GM18868 (cell line): ENCODE measurements at regions not wholly inside any gene's neighbourhood (a gene's known extent, or its start where the extent isn't known, plus 50 kb on each side); places are given as distances from the start of the nearest gene placed in this dataset.

Experiments used
- ATAC-seq: cut with Tn5 transposase; IDR thresholded peaks from one replicate; pipeline ENCODE4 v1.9.1; 2021; ENCODE audit warnings: mild to moderate bottlenecking, moderate library complexity; ENCODE audit not compliant: unreplicated experiment

DNA sequence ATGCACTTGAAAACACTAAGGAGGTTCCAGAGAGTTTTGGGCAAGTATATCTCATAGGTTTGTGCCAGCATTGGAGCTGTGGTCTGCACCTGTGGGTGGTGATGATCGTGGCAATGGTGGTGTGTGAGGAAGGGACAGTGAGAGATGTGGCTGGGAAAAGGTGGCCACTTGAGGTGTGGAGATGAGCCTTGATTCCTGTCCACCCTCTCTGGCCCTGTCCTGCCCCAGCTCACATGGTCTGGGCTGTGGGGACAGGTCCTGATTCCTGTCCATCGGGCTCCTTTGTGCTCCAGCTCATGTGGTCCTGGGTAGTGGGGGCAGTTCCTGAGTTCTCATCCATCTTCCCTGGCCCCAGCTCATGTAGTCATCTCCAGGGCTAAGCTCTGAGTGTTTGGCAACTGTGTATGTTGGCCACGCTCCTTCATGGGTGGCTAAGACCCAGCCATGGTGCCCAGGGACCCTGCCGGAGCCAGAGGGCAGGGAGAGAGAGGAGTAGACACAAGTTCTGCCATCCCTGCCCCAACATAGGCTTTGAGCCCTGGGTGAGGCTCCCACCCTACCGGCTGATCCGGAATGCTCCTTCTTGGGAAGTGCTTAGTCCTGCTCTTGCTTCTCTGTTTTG lies 294.4 kb upstream of the HDAC4 start:
- no peak for ATAC-seq

DNA sequence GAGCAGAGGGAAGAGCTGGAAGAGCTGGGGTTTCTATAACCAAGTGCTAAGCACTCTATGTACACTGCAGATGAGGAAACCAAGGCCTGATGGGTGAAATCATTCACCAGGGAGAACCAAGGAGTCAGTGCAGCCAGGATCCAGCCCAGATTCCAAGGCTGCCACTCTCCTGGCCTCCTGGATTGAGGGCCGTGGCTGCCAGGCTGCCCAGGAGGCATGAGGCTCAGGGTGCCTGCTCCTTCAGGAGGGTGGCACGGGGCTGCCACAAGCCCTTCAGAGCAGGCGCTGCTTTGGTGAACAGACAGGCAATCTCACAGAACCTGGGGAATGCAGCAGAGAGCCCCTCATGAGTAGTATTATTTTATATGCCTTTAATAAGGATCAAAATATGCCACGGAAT lies 293.7 kb upstream of the HDAC4 start:
- no peak for ATAC-seq

DNA sequence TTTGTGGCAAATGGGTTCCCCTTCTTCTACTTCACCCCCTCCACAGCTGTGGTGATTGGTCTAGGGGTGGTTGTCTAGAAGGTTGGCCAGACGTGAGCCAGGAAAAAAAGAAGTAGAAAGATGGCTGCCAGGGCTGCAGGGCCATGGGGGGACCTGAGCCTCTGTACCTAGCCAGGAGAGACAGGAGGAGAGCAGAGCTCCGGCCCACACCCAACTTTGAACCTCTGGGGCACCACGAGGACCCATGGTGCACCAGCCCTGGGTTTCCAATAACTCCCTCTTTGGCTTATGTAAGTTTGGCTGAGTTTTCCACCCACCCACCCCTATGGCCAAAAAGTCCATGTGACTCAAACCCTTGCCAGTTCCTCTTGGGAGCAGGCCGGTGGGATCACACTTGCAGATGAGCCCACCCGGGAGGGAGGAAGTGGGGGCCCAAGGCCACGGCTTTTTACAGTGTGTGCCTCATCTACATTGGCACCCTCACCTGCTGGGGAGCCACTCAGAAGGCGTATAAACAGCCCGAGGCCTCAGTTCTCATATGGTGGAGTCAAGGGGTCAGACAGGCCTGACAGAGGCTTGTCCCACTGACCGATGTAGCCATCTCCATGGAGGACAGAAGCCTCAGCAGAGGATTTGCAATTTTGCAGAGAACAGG lies 293.1 kb upstream of the HDAC4 start:
- no peak for ATAC-seq

DNA sequence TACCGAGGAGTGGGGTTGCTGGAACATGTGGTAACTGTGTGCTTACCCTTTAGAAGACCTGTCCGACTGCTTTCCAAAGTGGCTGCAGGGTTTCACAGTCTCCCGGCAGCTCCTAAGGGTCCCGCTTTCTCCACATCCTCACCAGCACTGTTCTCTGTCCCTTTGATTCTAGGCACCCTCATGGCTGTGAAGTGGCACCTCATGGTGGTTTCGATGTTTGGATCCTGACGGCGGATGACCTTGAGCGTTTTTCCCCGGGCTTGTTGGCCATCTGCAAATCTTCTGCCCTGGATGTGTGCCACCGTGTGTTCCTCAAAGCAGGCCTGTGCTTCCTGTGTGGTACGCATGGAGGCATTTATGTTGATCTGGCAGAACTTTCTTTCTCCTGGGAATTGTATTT lies 292.5 kb upstream of the HDAC4 start:
- ATAC-seq, result no peak

DNA sequence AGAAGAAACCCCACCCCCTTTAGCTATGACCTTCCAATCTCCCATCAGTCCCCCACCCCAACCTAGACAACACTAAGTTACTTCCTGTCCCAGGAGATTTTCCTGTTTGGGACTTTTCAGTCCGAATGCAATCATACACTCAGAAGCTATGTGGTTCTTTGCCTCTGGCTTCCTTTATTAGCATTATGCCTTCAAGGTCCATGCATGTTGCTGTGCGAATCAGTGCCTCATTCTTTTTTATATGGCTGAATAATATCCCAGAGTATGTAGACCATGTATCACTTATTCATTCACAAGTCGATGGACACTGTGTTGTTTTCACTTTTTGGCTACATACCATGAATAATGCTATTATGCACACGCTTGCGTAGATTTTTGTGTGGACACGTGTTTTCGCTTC lies 292.1 kb upstream of the HDAC4 start:
- no peak for ATAC-seq

DNA sequence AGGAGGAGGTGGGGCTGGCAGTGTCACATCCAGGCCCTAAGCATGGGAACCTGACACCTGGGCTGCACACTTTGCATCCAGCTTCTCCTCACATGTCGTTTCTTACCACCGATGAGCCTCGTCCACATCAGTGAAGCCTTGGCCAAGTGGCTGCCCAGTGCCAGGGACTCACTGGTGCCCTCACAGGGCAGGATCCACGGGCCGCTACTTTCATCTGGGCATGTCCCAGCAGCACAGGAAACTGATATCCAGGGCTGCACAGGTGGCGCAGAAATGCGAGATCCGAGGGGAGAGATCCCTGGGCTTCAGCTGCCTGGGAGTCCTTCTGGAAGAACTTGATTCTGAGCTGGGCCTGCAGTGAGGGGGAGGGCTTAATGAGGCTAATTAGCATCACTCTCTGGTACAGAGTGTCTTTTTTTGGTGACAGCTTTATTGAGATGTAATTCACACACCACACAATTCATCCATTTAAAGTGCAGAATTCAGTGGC lies 291.6 kb upstream of the HDAC4 start:
- no peak for ATAC-seq

DNA sequence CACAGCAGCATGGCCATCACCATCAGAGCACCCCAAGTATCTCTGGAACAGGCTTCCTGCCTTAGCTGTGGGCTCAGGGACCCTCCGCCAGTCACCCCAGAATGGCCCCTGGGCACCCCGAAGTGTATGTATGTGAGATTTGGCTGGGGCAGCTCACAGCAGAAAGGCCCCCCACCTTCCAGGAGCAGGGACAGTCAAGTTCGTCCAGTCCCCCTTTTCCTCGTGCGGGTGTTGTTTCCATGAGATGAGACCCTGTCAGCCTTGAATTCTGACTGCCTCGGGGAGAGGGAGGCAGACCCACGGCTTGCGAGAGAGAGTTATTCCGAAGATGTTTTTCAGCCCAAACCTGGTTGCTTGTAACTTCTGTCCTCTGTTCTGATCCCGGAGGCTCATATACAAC lies 290.9 kb upstream of the HDAC4 start:
- no peak for ATAC-seq

DNA sequence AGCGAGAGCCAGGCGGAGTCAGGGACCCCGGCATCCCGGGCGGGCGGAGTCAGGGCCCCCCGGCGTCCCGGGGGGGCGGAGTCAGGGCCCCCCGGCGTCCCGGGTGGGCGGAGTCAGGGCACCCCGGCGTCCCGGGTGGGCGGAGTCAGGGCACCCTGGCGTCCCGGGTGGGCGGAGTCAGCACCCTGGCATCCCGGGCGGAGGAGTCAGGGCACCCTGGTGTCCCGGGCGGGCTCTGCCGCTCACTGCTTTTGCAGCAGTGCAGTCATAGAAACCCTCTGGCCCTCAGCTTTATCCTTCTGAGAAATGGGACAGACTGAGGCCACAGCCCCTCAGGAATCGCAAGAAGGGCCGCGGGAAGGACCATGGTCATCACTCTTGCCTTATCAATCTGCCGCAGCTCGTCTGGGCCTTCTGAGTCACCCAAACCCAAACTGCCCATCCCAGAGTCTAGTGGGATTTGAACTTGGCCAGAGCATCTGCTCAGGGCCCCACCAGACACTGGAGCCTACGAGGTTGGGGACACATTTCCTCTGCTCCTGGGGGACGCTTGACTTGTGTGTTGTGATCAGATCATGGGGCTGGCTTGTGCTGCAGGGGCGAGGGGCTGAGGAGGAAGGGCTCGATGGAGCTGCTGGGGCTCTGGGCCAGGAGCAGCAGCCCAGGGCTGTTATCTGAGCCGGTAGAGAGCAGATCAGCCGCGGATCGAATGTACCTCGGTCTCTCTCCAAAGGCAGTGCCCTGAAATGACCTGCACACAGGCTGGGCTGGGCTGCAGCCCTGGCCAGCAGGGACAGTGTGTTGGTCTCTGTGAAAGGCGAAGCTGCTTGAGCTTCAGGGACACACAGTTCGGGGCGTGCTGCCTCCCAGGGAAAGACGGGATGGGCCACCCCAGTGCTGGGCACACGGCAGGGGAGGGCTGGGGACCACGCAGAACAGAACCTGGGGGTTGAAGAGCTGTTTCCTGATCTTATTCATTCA lies 290.1 kb upstream of the HDAC4 start:
- ATAC-seq, result no peak

DNA sequence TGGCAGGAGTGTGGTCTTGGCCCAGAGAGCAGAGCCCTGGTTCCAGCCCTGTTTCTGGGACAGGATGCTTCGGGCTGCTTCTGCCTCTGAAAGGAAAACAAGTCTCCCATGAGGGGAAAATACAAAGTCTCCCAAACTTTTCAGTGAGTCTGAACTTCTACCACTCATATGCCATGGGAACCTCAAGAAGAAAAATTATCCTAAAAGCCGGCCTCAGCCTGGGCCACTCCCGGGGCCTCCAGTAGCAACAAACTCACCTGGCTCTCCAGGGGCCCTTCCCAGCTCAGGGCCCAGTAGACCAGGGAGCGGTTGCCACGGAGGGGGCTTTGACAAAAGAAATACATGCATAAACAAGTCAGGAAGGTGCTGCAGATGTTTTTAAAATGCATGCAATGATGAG lies 289.2 kb upstream of the HDAC4 start:
- no peak for ATAC-seq

DNA sequence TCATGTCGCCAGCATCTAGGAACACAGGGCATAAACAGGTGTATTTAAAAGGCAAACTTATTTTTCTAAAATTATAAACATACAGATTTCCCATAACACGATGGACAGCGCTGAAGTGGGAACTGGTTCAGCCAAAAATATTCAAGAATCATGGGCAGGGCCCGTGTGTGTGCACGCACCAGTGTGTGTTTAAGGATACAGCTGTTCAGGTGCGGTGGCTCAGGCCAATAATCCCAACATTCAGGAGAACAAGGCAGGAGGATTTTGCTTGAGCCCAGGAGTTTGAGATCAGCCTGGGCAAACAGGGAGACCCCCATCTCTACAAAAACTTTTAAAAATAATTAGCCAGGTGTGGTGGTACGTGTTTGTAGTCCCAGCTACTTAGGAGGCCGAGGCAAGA lies 288.6 kb upstream of the HDAC4 start:
- no peak for ATAC-seq

DNA sequence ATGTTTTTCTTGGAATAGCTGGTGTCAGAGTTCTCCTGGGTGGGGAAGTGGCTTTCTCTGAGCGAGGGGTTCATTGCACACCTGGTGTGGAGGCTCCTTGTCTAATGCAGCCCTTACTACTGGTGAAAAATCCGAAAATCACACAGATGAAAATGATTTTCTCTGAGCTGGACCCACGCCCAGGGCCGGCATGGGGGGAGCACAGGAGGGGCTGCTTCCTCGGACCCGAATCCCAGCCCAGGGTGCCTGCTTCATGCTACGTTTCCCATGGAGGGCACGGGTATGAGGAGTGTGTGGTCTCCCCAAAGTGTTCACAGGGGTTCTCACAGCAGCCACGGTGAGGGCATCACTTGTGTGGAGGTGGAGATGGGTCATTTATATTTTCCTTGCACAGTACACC lies 288.0 kb upstream of the HDAC4 start:
- no peak for ATAC-seq

DNA sequence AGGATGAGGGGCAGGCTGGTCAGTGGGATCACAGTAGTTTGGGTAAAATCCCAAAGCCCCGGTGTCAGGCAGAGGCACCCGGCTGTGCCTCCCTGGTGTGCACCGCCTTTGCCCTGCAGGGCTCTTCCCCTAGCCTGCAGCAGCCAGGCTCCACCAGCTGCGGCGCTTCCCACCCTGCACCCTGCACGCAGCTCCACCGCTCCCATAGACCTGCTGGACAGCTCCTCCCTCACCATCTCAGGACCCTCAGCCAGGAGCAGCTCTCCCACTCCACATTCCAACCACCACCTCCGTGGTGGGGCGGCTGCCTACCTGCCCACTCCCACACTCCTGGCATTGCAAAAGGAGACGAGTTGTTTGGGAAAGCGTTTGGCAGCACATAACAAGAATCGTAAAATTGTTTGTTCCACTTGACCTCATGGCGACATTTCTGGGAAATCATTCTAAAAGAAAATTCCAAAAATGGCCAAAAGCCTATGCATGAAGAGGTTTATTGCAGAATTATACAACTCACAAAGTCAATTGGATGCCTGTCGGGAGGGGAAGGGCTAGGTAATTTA lies 287.4 kb upstream of the HDAC4 start:
- no peak for ATAC-seq

DNA sequence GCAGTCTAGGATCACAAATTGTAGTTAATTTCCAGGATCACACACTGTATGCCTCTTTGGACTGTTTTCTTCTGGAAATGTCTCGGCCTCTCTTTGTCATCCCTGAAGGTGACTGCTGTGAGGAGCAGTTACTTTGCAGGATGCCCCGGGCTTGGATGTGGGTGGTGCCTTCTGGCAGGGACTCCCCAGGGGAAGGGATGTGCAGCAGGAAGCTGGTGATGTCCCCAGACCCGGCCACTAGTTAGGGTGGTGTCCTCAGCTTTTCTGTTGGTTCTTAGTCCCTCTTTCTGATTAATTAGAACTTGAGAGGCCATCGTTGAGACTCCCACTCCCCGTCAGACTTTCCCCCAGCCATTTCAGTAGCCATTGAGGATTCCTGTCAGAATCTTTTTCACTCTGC lies 286.6 kb upstream of the HDAC4 start:
- no peak for ATAC-seq

DNA sequence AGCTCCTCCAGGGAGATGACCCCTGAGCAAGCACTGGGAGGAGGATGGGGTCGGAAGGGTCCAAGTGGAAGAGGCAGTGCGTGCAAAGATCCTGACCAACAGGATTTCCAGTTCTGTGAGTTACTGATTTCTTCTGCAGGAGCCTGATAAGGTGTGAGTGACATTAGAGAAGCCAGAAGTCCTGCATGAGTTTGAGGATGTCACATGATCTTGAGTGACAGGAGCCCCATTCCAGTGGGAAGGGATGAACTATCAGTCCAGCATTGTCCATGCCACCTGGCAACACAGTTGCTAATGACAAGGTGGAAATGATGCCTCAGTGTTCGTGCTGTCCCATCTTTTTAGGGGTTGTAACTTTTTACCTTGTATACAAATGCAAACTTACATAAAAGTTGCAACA lies 285.1 kb upstream of the HDAC4 start:
- ATAC-seq, result no peak

DNA sequence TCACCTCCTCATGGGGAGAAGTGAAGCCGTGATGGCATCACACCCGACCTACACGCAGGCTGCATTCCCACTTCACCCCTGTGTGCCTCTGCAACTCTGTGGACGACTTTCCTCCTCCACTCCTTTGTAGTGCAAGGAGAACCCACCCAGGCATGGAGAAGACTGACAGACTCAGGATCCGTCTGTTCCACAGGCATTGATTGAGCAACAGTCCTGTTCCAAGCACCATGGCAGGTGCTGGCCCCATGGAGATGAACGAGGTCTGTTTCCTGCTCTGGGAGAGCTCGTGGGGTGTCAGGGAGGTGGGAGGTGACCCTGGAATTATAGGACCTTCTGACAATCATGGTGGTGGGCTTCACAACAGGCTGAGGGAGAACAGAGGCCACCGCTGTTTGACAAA lies 284.7 kb upstream of the HDAC4 start:
- no peak for ATAC-seq

DNA sequence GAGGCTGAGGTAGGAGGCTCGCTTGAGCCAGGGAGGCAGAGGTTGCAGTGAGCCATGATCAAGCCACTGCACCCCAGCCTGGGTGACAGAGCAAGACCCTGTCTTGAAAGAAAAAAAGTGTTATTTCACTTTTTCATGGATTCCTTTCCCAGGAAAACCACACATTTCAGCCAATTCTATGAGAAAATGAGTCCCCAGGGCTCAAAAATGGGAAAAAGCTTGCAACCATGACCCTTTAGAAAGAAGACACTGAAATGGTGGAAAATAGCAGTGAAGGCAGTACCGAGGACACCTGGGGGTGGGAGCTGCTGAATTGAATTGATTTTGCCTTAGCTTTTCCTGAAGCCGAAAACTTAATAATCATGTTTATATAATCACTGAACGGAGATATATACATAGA lies 284.2 kb upstream of the HDAC4 start:
- no peak for ATAC-seq

DNA sequence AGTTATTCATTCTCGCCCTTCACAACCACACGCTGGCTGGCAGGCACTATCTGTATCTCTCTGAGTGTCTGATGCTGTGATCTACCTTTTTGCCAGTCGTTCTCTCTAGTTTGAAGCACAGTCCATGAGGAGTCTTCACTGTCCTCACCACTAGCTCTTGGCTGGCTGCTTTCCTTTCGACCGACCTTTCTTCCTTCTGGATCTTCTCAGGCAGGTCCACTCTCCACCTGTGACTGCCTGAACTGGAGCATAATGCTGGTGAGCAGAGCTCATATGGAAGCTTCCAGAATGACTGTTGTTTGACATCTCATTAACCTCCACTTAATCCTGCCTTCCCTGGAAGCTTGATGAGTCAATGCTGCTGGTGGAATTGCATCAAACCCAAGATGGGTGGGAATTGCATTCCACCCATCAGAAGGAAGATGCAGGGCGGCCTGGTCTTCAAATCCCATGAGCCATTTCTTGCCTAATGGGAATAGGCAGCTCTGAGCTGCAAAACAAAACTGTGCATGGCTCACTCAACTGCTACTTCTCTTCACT lies 283.5 kb upstream of the HDAC4 start:
- no peak for ATAC-seq

DNA sequence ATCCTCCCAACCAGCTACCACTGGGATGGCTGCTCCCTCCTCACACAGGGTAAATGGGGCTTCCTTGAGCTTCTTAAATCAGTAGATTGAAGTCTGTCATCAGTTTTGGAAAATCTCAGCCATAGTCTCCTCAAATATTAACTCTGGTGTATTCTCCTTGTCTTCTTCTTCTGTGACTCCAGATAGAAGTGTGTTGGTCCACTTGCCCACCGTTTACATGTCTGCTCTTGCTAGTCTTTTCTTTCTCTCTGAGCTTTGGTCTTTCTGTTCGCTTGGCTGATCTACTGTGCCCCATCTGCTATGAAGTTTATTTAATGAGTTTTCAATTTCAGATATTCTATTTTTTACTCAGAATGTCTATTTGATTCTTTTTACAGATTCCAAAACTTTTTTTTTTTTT lies 281.7 kb upstream of the HDAC4 start:
- ATAC-seq, result no peak

DNA sequence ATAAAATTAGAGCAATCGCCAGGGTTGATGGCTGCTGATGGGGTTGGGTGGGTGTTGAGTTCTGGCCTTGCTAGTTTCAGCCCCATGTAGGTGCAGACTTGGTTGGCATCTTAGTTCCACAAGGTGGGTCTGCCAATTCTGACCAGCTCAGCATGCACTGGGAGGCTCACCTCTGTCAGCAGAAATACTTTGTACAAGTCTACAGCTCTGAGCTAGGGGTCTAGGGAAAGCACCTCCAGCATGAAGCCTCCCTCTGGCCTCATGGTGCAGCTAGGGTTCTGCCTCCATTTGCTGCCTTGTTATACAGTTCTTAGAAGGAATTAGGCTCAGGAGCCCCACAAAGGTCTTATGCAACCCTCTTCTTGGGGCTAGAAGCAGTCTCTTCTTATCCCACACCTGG lies 278.9 kb upstream of the HDAC4 start:
- no peak for ATAC-seq

DNA sequence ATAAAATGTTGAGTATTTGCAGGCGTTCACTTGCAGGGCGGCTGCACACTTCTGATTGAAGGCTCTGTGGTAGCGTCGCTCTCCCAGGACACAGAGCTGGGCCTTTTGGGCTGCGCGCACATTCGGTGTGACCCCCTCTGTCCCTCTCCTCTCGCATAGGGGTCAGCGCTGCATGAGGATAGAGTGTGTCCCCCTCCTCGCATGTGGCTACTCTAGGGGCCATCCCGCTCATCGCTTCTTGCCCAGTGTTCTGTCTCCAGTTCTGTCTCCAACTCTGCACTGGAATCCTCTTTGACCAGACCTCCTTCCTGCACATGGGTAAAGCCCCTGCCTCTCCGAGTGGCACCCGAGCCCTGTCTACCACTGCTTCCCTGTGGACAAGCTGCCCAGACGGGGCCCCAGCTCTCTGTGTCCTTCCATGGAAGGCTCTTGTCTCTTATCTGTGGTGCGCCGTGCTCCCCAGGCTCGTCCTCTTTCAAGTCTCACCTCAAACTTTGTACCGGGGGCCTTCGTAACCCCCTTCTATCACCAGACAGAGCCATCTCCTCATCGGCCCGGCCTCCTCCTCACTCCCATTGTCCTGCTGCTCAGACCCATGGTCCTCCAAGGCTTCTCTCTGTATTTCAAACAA lies 278.0 kb upstream of the HDAC4 start:
- ATAC-seq, result no peak

DNA sequence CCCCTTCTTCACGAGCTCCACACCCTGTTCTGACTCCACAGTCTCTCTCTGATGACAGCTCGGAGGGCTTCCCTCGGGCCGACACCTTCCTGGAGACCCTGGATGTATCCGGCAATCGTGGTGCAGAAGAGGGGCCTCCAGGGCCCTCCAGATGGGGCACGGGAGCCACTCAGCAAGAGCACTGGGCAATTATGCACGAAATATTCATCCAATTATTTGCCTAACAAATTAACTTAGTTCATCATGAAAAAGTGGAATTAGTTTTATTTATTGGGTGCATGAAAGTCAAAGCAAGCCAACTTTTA lies 277.3 kb upstream of the HDAC4 start:
- no peak for ATAC-seq
